ENCODE measurements at regions not wholly inside any gene's neighbourhood (a gene's known extent, or its start where the extent isn't known, plus 50 kb on each side); places are given as distances from the start of the nearest gene placed in this dataset.
A peak's percentile ranks its signal among the peaks of the same experiment; 100 is the strongest.

GRCh38 chr11:70862093-70862492 is 390.3 kb downstream of the SHANK2 start:
- DNase-seq: peak; percentile 89

GRCh38 chr11:70863186-70863585 is 389.2 kb downstream of the SHANK2 start:
- no peak for DNase-seq

GRCh38 chr11:70863993-70864392 is 388.4 kb downstream of the SHANK2 start:
- DNase-seq: no peak

- no peak for DNase-seq
Measured at GRCh38 chr11:70865356-70865755, 387.0 kb downstream of the SHANK2 start.

- no peak for DNase-seq
Measured at GRCh38 chr11:70866834-70867233, 385.5 kb downstream of the SHANK2 start.

- no peak for DNase-seq
Measured at GRCh38 chr11:70867281-70868047, 384.9 kb downstream of the SHANK2 start.

- DNase-seq: no peak
Measured at GRCh38 chr11:70868341-70868885, 384.0 kb downstream of the SHANK2 start.

GRCh38 chr11:70869054-70869453 is 383.3 kb downstream of the SHANK2 start:
- no peak for DNase-seq

- no peak for DNase-seq
Measured at GRCh38 chr11:70871881-70872280, 380.5 kb downstream of the SHANK2 start.

GRCh38 chr11:70872299-70872698 is 380.1 kb downstream of the SHANK2 start:
- DNase-seq: no peak

- peak; percentile 43 for DNase-seq
Measured at GRCh38 chr11:70872955-70873735, 379.2 kb downstream of the SHANK2 start.

- no peak for DNase-seq
Measured at GRCh38 chr11:70873736-70874412, 378.5 kb downstream of the SHANK2 start.

GRCh38 chr11:70876685-70877084 is 375.7 kb downstream of the SHANK2 start:
- peak; percentile 68 for DNase-seq

GRCh38 chr11:70877151-70877550 is 375.2 kb downstream of the SHANK2 start:
- DNase-seq: peak; percentile 80

GRCh38 chr11:70878366-70878765 is 374.0 kb downstream of the SHANK2 start:
- no peak for DNase-seq

- no peak for DNase-seq
Measured at GRCh38 chr11:70879601-70880285, 372.6 kb downstream of the SHANK2 start.

- no peak for DNase-seq
Measured at GRCh38 chr11:70880416-70880815, 372.0 kb downstream of the SHANK2 start.

GRCh38 chr11:70881948-70882715 is 370.2 kb downstream of the SHANK2 start:
- DNase-seq: no peak

- DNase-seq: peak; percentile 66
Measured at GRCh38 chr11:70882716-70883085, 369.7 kb downstream of the SHANK2 start.

- DNase-seq: no peak
Measured at GRCh38 chr11:70883323-70883940, 368.9 kb downstream of the SHANK2 start.

GRCh38 chr11:70883973-70884623 is 368.3 kb downstream of the SHANK2 start:
- DNase-seq: no peak

Measured in NCI-H146 (cell line).